Upper lobe of left lung (tissue), 6 donors: ENCODE measurements at regions not wholly inside any gene's neighbourhood (a gene's known extent, or its start where the extent isn't known, plus 50 kb on each side); places are given as distances from the start of the nearest gene placed in this dataset.
"Not testable (repeated sequence)": the region's sequence is repeated elsewhere in the genome, so short reads cannot be mapped to it uniquely, and the experiment has no call there.

Experiments
- ATAC-seq, 2 donors: fragments of 200-7000 bp; cut with Tn5 transposase; one replicate each; pipeline ENCODE4 v1.9.1; 2022; ENCODE audit warnings: mild to moderate bottlenecking in 2 of 2, moderate library complexity in 2 of 2; ENCODE audit not compliant: low FRiP score in 2 of 2
- DNase-seq, 2 donors: peaks; one replicate each; pipeline ENCODE4 v3.0.0-alpha.2; 2019 to 2020
- H3K27ac ChIP-seq, 4 donors: fragments of 200-600 bp; sonication (generic); one replicate each; pipeline ENCODE4 v1.5.1; 2016 to 2019
- H3K27me3 ChIP-seq, 4 donors: fragments of 200-600 bp; sonication (generic); one replicate each; pipeline ENCODE4 v1.5.1; 2017 to 2019
- H3K36me3 ChIP-seq, 4 donors: fragments of 200-600 bp; sonication (generic); one replicate each; pipeline ENCODE4 v1.5.1; 2016 to 2019
- H3K4me1 ChIP-seq, 4 donors: fragments of 200-600 bp; sonication (generic); one replicate each; pipeline ENCODE4 v1.5.1; 2018 to 2019
- H3K4me3 ChIP-seq, 4 donors: fragments of 200-600 bp; sonication (generic); one replicate each; pipeline ENCODE4 v1.5.1; 2017 to 2019; ENCODE audit warnings: mild to moderate bottlenecking in 2 of 4, moderate library complexity in 1 of 4
- H3K9me3 ChIP-seq, 4 donors: fragments of 200-600 bp; sonication (generic); one replicate each; pipeline ENCODE4 v1.5.1; 2018 to 2019
- EP300 ChIP-seq, 4 donors: sonication (generic); formaldehyde crosslinking; IDR thresholded peaks; one replicate each; pipeline ENCODE4 v1.5.1; 2017; ENCODE audit warnings: antibody characterized with exemption in 4 of 4, control low read depth in 2 of 4
- POLR2A ChIP-seq, 4 donors: fragments of 450-650 bp; IDR thresholded peaks; one replicate each; pipeline ENCODE4 v1.5.1; 2016 to 2017; ENCODE audit warnings: antibody characterized with exemption in 4 of 4, mild to moderate bottlenecking in 2 of 4
- POLR2AphosphoS5 ChIP-seq, 2 donors: sonication (generic); formaldehyde crosslinking; IDR thresholded peaks; one replicate each; pipeline ENCODE4 v1.5.1; 2017; ENCODE audit warnings: antibody characterized with exemption in 2 of 2
- WGBS, 2 donors: methylation state at CpG; one replicate each; pipeline ENCODE4 v1.1.5; 2017 to 2018; 5-methylcytosine and 5-hydroxymethylcytosine counted together
- TF ChIP-seq, protein P1 (sequence below), 6 experiments: fragments of 450-650 bp in 4 of 6; fragments of 200-600 bp in 2 of 6; sonication (generic) in 2 of 6; IDR thresholded peaks; one replicate each; pipeline ENCODE4 v1.5.1; 2016 to 2019; ENCODE audit warnings: antibody characterized with exemption in 6 of 6
- donor health status: DM: no; HTN: no; CAD: no; lungs with moderate emphysema.
- donor health status: DM: no; HTN: yes; CAD: no; lungs with severe emphysema.

DNA sequence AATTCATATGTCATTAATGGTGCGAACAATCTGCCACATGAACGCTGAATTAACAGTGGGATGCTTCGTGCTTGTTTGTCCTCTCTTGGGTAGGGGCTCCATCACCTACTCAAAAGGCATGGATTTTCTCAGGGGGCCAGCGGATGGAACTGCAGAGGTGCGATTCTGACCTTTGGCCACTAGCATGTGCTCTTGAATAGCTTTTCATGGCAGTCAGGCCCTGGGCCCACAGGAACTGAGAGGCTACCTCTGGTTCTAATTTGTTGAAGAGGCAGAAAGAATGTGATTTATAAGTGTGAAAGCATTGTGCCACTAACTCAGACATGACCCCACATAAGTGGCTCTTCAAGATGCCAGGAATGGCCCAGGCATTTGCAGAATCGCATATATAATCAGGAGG is 283.2 kb downstream of the INSIG2 start:
- peak; percentile 46 to 61 for ATAC-seq
- Histone ChIP-seq H3K9me3 (no peaks in the 10 kb centered on the region), H3K27me3 (no peaks in the 10 kb centered on the region), H3K4me3 (no peak overlapping the region), H3K36me3 (no peaks in the 10 kb centered on the region), H3K27ac (no peak overlapping the region), H3K4me1 (no peaks in the 10 kb centered on the region)
- no peak for TF ChIP-seq POLR2AphosphoS5 (IDR thresholded peaks at IDR 0.05)
- TF ChIP-seq, protein P1, sequence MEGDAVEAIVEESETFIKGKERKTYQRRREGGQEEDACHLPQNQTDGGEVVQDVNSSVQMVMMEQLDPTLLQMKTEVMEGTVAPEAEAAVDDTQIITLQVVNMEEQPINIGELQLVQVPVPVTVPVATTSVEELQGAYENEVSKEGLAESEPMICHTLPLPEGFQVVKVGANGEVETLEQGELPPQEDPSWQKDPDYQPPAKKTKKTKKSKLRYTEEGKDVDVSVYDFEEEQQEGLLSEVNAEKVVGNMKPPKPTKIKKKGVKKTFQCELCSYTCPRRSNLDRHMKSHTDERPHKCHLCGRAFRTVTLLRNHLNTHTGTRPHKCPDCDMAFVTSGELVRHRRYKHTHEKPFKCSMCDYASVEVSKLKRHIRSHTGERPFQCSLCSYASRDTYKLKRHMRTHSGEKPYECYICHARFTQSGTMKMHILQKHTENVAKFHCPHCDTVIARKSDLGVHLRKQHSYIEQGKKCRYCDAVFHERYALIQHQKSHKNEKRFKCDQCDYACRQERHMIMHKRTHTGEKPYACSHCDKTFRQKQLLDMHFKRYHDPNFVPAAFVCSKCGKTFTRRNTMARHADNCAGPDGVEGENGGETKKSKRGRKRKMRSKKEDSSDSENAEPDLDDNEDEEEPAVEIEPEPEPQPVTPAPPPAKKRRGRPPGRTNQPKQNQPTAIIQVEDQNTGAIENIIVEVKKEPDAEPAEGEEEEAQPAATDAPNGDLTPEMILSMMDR (IDR thresholded peaks at IDR 0.05): peak in 3 of 6 experiments; percentile 11 to 45 (median 19)
- 23 to 25% methylated on average over 4 to 6 of the region's 6 CpGs for WGBS, 2 donors
- DNase-seq: peak in 1 of 2 donors; percentile 24

DNA sequence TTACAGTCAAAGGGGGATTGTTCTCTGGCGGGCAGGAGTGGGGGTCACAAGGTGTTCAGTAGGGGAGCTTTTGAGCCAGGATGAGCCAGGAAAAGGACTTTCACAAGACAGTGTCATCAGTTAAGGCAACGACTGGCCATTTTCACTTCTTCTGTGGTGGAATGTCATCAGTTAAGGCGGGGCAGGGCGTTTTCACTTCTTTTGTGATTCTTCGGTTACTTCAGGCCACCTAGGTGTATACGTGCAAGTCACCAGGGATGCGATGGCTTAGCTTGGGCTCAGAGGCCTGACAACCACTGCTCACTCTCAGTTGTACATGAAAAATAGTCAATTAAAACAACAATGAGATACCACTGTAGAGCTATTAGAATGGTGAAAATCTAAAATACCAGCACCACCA is 281.2 kb downstream of the INSIG2 start:
- 61 to 62% methylated on average over 7 of the region's 7 CpGs for WGBS, 2 donors
- not testable (repeated sequence) for H3K36me3 ChIP-seq, H3K9me3 ChIP-seq, H3K4me3 ChIP-seq, H3K27me3 ChIP-seq, H3K4me1 ChIP-seq, DNase-seq, H3K27ac ChIP-seq, ATAC-seq

DNA sequence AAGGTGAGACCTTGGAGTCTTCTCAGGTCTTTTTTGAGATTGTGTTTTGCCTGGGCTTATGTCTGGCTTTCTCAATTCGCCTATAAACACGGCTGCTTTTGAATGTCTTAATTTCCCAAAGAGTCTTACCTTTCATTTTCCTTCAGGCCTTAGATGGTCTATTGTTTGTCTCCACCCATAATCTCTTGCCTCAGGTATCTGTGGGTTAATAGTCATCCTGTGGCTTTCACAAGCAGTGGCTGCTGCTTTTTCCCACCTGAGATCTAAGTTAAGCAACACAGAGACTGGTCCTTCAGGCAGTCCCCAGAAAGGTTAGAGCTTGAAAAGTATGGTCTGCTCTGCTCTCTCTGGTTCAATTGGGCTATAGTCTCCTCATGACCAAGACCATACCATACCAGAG is 275.3 kb downstream of the INSIG2 start:
- ATAC-seq (no peak), DNase-seq (no peak)
- Histone ChIP-seq H3K27me3 (no peaks in the 10 kb centered on the region), H3K4me3 (no peak overlapping the region), H3K9me3 (no peaks in the 10 kb centered on the region), H3K4me1 (no peaks in the 10 kb centered on the region), H3K27ac (no peak overlapping the region), H3K36me3 (no peaks in the 10 kb centered on the region)
- TF ChIP-seq, protein P1 (IDR thresholded peaks at IDR 0.05): no peak
- TF ChIP-seq POLR2A (IDR thresholded peaks at IDR 0.05) (no peak), EP300 (IDR thresholded peaks at IDR 0.05) (no peak), POLR2AphosphoS5 (IDR thresholded peaks at IDR 0.05) (no peak)
- WGBS, 2 donors: 76 to 83% methylated on average over 2 of the region's 2 CpGs

DNA sequence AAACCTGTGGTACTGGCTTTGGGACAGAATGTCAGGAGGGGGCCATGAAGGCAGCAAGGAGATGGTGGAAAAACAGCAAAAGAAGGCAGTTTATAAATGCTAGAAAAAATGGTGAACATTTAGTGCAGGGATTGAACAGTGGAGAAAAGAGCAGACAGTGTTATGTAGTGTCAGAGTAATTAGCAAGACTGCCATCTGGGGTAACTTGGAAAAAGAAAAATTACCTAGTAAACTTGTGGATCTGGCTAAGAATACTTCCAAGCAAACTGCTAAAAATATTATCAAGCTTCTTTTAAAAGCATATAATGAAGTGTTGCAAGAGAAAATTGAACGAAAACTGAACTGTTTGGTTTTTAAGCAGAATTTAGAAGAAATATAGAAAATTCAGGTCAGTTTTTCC is 267.8 kb downstream of the INSIG2 start:
- WGBS, 2 donors: 69% methylated on average over 1 of the region's 1 CpG
- no peak for TF ChIP-seq POLR2AphosphoS5 (IDR thresholded peaks at IDR 0.05)
- TF ChIP-seq, protein P1 (IDR thresholded peaks at IDR 0.05): no peak
- no peak for TF ChIP-seq EP300 (IDR thresholded peaks at IDR 0.05)
- no peak for TF ChIP-seq POLR2A (IDR thresholded peaks at IDR 0.05)
- Histone ChIP-seq H3K4me3 (no peak overlapping the region), H3K27me3 (no peaks in the 10 kb centered on the region), H3K27ac (no peak overlapping the region), H3K4me1 (no peaks in the 10 kb centered on the region), H3K36me3 (no peaks in the 10 kb centered on the region), H3K9me3 (peaks cover 0 to 3% (median 0%) of the 10 kb centered on the region in 4 donors)
- no peak for DNase-seq
- no peak for ATAC-seq

DNA sequence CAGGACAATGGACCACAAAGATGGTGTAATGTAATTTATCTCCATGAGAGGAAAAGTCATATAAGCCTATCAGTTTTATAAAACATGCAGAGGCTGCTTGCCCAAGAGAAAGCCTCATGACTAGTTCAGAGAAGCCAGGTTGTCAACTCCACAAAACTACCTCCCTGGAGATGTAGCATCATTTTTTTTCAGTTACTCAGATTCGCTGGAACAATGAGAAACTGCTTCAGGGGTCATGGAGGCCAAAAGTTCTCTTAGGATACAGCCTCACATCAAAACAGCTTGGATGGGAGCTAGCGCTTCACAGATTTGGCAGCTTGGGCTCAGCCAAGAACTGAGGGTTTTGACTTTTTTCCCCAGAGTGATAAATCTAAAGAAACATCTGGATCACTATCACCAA is 263.5 kb downstream of the INSIG2 start:
- WGBS, 2 donors: 40 to 61% methylated on average over 2 of the region's 2 CpGs
- H3K4me3 ChIP-seq: no peak overlapping the region
- TF ChIP-seq EP300 (IDR thresholded peaks at IDR 0.05) (no peak), POLR2AphosphoS5 (IDR thresholded peaks at IDR 0.05) (no peak), POLR2A (IDR thresholded peaks at IDR 0.05) (no peak)
- TF ChIP-seq, protein P1 (IDR thresholded peaks at IDR 0.05): no peak
- no peak overlapping the region for H3K27ac ChIP-seq
- no peaks in the 10 kb centered on the region for H3K4me1 ChIP-seq
- H3K9me3 ChIP-seq: no peaks in the 10 kb centered on the region
- ATAC-seq (no peak), DNase-seq (no peak)
- no peaks in the 10 kb centered on the region for H3K36me3 ChIP-seq
- no peaks in the 10 kb centered on the region for H3K27me3 ChIP-seq
